B cell (primary cell): ENCODE measurements at regions not wholly inside any gene's neighbourhood (a gene's known extent, or its start where the extent isn't known, plus 50 kb on each side); places are given as distances from the start of the nearest gene placed in this dataset.

Experiments used
- CTCF ChIP-seq: fragments of 200-600 bp; IDR thresholded peaks from one replicate; pipeline ENCODE4 v1.8.0; 2022; ENCODE audit warnings: antibody characterized with exemption, mild to moderate bottlenecking
- EZH2 ChIP-seq: IDR thresholded peaks from 2 replicates; pipeline ENCODE4 v1.6.1; 2012; ENCODE audit warnings: borderline replicate concordance, low read depth, mild to moderate bottlenecking, moderate library complexity, low read length; ENCODE audit not compliant: insufficient read depth, poor library complexity, severe bottlenecking

- TF ChIP-seq CTCF = no peak
- TF ChIP-seq EZH2 = no peak
These were observed 307.1 kb upstream of the RSPO3 start for GRCh38 chr6:126811321-126811720.
